Frontal cortex (tissue), 3 donors: ENCODE measurements at regions not wholly inside any gene's neighbourhood (a gene's known extent, or its start where the extent isn't known, plus 50 kb on each side); places are given as distances from the start of the nearest gene placed in this dataset.

Experiments used
- DNase-seq, 2 donors: peaks; one replicate each; pipeline ENCODE4 v3.0.0; 2012; ENCODE audit warnings: low spot score in 2 of 2
- FAIRE-seq: peaks from 2 replicates; lab custom pipeline; 2012; peaks lifted over from hg19 to GRCh38; lab: Jason Lieb, UNC
- donor health status: control.
- donor health status: control.
- donor health status: control.

DNA sequence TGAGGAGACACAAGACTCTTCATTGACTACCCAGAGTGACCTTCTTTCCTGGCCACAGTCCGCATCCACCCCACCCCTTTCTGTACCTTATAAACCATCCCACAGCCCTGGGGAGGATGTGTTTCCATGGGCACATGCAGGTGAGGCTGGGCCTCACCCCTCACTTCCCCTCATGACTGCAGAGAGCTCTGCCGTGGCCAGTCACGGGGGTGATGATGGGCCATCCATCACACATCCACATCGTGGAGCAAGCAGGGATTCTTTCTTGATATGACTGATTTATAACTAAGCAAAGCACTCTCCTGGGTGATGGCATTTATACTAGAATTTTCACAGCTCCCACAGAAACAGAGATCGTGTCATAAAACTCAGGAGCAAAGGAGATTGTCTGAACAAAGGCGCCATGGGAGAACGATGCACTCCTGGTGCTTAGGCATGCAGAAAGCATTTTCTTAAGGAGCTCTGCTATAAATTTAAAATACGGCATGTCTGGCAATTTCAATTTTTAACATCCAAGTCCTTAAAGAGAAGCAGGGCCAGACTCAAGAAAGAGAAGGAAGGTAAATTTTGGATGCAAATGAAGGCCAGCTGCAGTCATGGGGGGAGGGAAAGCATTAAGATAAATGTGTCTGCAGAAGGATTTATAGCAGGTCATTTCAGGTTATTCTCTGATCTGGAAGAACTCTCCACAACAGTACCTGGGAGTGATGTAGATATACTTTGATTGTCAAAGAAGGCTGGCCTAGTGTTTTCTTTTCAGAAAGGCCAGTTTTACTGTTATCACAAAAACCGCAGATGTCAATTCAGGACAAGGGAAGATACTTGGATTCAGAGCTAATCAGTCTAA is 777.0 kb downstream of the C6orf118 start:
- no peak for FAIRE-seq
- DNase-seq: no peak

DNA sequence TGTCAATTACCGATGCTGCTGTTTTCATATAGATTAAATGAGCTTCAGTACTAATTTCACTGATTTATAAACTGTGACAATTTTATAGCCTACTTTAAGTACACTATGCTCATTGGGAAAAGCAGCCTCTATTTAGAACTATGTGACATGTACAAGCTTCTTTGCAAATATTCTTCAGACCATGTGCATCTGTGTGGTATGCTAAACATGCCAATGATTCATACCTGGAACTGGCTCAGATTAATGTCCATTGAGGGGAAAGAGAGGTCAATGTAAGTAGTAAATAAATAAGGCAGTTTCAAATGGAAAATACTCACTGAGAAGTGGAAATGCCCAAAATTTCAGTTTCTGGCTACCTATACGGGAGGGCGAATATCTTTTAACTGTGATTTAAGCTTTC is 777.7 kb downstream of the C6orf118 start:
- DNase-seq: no peak
- no peak for FAIRE-seq

DNA sequence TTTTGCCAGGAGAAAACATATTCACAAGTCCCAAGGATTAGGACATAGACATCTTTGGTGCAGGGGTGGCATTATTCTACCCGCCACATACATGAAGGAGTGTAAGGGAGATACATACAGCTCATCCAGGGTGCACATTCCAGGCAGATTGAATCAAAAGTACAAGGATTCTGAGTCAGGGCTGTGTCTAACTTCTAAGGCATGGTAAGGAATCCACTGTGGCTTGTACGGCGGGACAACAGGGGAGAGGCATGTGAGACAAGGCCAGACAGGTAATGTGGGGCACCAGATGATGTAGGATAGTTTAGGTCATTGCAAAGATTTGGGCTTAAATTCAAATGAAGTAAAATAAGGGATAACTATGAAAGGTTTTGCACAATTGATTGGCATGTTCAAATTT is 780.9 kb downstream of the C6orf118 start:
- FAIRE-seq: no peak
- DNase-seq: no peak

DNA sequence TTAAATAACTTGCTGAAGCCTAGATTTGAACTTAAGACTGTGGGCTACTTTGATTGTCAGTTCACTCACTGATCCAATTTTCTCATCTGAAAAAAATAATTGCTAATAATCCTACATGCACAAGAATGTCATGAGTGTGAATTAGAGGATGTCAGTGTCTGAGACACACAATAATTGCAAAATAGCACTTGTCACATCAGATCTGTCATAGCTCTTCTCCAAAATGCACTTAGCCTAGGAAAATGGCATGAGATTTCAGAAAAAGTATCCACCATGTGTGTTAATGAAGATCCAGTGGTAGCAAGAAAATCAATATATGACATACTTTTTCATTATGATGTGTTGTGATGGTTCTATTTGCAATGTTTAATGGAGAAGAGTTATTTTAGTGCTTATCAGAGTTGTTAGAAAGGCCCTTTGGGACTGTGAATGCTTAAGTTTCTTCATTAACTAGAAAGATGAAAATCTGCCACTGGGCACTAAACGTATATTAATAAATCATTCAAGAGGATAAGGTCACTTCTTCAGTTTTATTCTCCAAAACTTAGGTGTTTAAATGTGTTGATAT is 786.2 kb downstream of the C6orf118 start:
- FAIRE-seq: no peak

DNA sequence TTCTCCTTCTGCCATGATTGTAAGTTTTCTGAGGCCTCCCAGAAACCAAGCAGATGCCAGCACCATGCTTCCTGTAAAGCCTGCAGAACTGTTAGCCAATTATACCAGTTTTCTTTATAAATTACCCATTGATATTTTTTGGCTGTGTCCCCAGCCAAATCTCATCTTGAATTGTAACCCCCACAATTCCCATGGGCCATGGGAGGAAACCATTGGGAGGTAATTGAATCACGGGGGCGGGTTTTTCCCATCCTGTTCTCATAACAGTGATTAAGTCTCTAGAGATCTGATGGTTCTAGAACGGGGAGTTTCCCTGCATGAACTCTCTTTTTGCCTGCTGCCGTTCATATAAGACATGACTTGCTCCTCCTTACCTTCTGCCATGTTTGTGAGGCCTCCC is 788.5 kb downstream of the C6orf118 start:
- FAIRE-seq: no peak
- no peak for DNase-seq

More for the DNA sequence above, 786.2 kb downstream of the C6orf118 start:
- no peak for DNase-seq

DNA sequence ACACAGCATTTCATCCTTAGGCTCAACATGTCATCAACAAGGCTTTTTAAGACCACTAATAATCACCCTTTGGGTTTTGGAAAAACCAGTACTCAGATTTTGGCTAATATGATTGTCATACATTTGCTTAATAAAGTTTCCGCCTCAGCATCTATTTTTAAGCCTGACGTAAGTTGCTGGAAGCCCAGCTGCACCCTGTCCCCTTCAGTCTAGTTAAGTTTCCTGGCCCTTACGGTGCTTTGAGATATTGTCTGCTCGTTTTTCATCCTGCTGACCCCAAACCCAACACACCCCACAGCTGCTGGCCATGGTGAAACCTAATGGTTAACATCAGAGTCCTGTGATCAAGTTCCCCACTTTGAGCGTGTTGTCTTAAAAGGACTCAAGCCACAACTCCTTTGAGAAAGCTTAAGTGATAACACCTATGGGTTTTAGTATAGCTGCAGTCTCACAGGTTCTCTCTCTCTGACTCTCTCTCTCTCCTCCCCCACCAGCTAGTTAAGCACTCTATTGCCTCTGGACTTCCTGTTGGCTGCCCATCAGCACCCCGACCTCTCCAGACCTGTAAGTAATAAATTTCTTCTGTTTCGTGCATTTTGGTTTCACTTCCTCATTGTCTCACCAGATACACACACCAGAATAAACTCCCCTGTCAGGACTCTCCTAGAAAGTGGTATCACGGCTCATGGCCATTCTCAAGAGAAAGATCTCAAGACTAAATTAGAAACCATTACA is 802.0 kb downstream of the C6orf118 start:
- DNase-seq (no peak), FAIRE-seq (no peak)

DNA sequence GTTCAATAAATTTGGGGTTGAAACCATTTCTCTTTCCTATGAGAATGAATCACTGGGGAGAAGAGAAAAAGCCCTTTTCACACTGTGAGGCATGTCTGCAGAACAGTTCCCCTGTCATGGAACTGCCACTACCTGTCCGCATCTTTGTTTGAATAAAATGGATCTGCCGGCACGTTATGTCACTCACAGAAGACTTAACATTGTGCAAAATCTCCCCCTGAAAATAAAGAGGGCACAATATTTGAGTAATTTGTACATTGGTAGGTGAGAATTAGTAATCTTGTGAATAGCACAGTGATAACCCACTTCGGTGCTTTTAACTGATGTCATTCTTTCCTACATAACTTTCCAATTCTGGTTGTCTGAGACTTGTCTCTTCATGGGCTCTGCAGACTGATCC is 804.0 kb downstream of the C6orf118 start:
- DNase-seq: no peak
- no peak for FAIRE-seq

DNA sequence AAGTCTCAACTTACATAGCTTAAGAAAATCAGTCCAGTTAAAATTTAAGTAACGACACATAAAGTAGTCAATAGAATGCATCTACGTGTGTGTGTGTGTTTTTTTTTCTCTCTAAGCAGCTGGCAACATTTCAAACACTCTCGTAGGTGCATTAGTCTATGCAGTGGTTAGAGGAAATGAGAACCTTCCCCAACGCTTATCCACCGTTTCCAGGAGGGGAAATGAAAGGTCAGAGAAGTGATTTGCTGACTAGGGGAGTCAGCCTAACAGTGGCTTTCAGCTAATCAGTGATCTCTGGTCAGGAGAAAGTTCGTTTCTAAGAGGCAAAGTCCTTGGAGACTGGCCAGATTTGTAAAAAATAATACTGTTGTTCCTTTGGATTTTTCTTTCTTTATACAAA is 806.6 kb downstream of the C6orf118 start:
- DNase-seq (no peak), FAIRE-seq (no peak)

DNA sequence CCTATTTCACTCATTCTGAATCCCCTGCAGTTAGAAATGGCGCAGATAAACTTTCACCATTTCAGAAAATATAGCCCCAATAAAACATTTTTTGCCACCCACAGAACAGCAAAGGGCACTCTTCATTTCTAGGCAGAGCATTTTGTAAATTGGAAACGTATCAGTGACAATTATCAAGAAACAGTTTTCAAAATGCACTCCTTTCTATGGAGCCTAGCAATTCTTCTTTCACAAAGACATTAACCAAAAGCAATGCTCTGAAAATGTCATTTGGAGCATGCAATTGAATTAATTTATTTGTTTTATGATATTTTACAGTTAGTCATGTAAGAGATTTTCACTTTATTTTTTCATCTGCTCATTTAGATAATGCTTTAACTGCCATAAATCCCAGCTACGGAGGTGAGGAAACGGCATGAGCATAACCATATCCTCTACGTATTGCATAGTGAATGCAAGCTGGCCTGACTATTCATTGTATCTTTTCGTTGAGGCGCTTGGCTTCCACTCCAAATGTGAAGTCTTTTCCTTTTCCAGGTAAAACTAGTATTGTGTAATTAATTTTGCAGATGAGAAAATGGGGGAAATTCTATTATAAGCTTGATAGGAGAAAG is 813.4 kb downstream of the C6orf118 start:
- DNase-seq (no peak), FAIRE-seq (no peak)

DNA sequence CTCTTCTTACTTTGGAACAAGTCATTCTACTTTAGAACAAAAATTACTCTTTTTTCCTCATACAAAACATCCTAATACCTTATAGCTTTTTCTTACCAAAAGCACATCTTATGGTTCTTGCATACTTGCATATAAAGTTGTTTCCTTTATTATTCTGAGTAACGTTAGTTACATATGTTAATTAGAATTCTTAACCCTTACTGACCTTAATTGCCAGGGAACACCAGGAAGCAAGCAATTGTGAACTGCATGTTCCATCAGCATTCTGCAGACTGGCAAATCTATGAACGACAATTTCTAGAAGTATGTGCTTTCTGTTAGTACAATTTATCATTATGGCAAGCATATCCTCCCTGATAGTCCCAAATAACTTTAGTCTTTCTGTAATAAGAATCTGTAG is 831.0 kb downstream of the C6orf118 start:
- FAIRE-seq (no peak), DNase-seq (no peak)

DNA sequence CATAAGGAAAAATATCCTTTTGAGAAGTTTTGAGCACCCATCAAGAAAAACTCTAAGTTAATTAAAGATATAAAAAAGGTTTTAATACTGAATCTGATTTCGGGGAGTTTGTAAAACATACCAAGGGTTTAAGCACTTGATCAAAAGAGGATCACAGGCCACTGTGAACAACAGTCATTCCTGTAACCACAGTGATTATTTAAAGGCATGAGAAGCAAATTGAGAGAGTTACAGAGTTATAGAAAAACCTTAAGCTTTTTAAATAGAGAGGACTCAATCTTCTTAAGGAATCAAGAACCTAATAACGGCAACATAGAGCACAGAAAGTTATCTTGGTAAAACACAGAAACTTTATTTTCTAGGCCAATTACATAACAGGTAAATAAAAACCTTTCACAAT is 831.6 kb downstream of the C6orf118 start:
- no peak for FAIRE-seq

DNA sequence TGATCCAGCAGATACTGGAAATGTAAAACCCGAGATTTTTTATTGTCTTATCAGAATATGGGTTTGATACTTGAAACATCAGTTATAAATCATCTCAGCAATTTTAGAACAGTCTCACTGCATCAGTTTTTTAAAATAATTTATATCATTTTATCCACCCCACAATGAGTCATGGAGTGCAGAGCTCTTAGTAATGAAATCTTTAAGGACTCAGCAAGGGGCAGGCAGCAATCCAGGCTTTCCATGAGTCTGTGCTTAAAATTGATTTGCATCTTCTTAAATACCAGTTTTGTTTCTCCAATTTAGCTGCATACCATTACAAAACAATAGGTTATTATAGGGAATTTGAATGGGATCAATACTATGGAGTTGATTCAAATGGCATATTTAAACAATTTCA is 832.3 kb downstream of the C6orf118 start:
- no peak for FAIRE-seq
- no peak for DNase-seq

More for the DNA sequence above, 831.6 kb downstream of the C6orf118 start:
- no peak for DNase-seq

DNA sequence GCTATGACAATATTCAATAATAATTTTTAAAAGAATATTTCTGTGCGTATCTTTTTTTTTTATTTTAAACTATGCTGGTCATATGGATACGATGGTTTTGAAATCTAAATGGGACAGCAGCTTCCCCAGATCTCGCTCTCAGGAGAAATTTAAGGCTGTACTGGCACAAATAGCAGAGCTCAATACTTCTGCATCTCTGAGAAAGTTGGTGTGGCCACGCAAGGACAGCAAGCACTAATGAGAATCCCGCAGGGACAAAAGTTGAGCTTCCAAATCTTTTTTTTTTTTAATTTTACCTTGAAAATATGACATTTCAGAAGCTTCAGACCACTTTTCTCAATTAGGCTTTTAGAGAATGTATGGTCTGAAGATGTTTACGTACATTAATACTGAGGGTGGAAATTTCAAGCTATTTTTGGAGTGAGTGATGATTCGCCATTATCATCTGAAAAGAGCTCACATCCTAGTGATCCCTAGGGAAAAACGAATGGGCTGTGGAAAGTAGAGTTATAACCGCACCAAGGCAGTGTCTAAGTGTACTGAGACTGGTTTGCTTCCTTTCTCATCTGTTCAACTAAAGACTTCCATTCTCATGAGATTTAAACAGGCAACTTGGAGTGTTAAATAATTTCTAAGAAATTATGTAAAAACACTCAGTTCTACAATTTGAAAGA is 840.0 kb downstream of the C6orf118 start:
- DNase-seq (no peak), FAIRE-seq (no peak)

DNA sequence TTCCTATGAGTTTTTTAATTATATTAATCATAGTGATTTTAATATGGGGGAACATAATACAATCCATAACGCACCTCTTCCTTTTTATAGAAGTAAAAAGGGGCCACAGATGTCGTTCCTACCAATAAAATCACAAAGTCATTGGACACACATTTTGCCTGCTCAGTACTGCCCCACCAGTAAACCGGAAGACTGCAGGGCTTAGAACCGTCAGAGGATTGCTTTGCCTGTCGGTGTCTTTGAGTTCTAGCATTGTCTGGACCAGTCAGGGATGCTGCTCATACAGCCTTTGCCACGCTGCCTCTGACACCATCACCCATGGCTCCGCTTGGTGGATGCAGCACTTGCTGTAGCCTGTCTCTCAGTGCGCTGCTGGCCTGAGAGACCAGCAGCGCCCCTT is 853.6 kb downstream of the C6orf118 start:
- FAIRE-seq (no peak), DNase-seq (no peak)

DNA sequence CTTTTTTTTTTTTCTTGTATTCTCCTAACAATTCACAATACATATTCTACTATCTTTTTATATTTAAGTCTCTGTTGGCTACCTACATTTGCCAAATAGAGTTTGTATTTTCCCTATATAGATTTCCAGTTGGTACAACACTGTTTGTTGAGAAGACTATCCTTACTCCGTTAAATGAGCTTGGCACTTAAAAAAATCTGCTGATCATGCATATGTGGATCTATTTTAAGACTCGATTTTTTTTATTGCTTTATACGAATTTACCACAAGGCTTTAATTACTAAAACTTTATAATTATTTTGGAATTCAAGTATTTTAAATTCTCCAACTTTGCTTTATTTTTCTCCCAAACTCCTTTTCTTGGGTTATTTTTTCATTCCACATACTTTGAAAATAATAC is 855.6 kb downstream of the C6orf118 start:
- DNase-seq: no peak
- FAIRE-seq: no peak

DNA sequence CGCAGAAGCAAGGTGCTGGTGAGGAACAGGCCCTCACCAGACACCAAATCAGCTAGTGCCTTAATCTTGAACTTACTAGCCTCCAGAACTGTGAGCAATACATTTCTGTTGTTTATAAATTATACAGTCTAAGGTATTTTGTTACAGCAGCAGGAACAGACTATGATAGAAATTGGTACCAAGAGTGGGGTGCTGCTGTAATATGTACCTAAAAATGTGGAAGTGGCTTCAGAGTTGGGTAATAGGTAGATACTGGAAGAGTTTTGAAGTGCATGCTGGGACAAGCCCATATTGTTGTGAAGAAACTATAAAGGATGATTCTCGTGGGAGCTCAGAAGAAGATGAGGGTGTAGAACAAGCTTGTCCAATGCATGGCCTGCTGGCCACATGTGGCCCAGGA is 866.8 kb downstream of the C6orf118 start:
- DNase-seq: no peak
- FAIRE-seq: no peak

DNA sequence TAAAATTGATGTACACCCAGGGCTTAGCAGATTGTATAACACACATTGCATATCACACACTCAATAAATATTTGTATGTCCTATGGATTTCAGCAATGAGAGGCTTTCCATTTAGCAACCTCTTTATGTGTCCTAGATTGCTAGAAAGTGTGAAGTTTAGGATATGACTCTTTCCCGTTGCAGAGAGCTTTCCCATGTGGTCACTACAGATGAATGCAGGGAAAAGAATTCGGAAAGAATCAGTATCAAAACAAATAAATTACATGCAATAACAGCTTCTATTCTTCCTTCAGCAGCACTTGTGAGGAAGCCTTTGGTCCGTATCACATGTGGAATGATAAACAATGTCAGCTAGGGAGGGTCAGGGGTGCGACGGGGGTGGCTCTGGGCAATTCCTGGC is 870.1 kb downstream of the C6orf118 start:
- FAIRE-seq: no peak

DNA sequence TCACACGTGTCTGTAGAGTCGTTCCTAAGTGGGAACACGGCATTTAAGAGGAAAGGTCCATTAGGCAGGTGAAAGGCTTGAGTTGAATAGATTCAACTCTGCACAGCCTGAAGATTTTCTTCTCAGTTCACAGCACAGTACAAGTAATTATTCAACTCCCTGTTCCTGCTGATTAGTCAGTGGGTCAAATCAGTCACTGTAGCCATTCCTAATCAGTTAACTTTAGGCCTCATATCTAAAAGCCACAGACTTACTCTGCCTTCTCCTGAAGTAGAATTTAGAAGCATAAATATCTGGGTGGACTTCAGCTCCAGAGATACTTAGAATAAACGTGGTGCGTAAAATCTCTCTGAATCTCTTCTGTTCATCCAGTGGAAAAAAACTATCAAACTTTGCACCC is 872.4 kb downstream of the C6orf118 start:
- DNase-seq: no peak
- no peak for FAIRE-seq

More for the DNA sequence above, 870.1 kb downstream of the C6orf118 start:
- DNase-seq: no peak

DNA sequence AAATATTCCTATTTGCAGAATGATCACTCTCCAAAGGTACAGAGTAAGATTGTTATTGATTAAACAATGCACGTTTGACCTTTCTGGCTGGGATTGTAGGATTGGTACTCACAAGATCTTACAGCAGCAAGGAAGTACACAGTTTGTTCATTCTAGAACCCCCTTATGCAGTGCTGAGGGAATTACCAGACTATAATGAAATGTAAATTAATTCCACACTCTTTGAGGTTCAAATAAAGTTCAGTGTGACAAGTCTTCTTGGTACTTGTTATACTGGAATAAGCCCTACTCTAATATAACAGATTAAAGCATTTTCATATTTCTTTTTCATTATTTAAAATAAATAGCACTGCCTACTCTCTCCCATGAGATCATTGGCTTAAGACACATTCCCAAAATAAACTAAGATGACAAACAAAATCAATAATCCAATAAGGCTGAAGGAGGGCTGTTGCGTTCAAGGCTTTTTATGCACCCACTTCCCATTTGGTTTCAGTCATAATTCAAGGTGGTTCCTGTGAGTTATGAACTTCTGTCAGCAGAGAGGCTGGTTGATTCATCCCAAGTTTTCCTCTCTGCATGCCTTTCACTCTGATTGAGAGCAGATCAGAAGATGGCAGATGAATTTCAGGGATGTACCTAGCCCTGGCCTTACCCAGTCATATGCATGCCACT is 881.5 kb downstream of the C6orf118 start:
- no peak for FAIRE-seq
- DNase-seq: no peak

DNA sequence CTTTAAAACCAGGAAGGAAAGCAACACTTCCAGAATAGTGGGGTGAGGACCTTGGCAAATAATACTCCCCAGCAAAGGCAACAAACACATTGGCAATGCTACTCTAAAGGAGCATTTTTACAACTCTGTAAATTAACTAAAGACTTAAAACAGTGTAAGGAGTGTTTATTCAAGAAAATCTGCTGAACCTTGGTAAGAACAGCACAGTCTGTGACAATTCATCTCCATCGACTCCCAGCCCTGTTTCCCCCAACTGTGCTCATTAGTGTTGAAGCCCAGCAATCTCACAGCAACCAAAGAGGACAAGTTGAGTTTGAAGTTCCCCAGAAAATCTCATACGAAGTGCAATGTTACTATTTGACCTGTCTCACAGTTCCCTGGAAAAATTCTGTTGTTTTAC is 884.9 kb downstream of the C6orf118 start:
- DNase-seq (no peak), FAIRE-seq (no peak)
